Small intestine (tissue), 7 donors: ENCODE measurements at regions not wholly inside any gene's neighbourhood (a gene's known extent, or its start where the extent isn't known, plus 50 kb on each side); places are given as distances from the start of the nearest gene placed in this dataset.
A peak's percentile ranks its signal among the peaks of the same experiment; 100 is the strongest.

ENCODE experiments used
- DNase-seq, 2 donors: peaks; one replicate each; pipeline versions ENCODE4 v3.0.0 to v3.0.0-alpha.2; 2013
- FAIRE-seq: peaks from 2 replicates; lab custom pipeline; 2012; peaks lifted over from hg19 to GRCh38; lab: Jason Lieb, UNC
- H3K27ac ChIP-seq, 3 donors: one replicate each; pipeline ENCODE4 v1.5.1; 2013; ENCODE audit warnings: low read length in 2 of 3, mild to moderate bottlenecking in 2 of 3, control low read depth in 1 of 3, inconsistent platforms in 1 of 3, low read depth in 1 of 3, moderate library complexity in 1 of 3
- H3K27me3 ChIP-seq, 3 donors: one replicate each; pipeline ENCODE4 v1.6.1; 2013; ENCODE audit warnings: low read length in 3 of 3, inconsistent platforms in 1 of 3; ENCODE audit not compliant: control insufficient read depth in 3 of 3, insufficient read depth in 3 of 3
- H3K36me3 ChIP-seq, 3 donors: one replicate each; pipeline ENCODE4 v1.6.1; 2013; ENCODE audit warnings: low read length in 3 of 3, inconsistent platforms in 1 of 3, low read depth in 1 of 3, mild to moderate bottlenecking in 1 of 3, moderate library complexity in 1 of 3; ENCODE audit not compliant: control insufficient read depth in 3 of 3, insufficient read depth in 2 of 3
- H3K4me1 ChIP-seq, 3 donors: one replicate each; pipeline ENCODE4 v1.6.1; 2013; ENCODE audit warnings: low read length in 2 of 3, inconsistent platforms in 1 of 3, low read depth in 1 of 3, mild to moderate bottlenecking in 1 of 3, moderate library complexity in 1 of 3; ENCODE audit not compliant: control insufficient read depth in 3 of 3, insufficient read depth in 2 of 3
- H3K4me3 ChIP-seq, 3 donors: one replicate each; pipeline ENCODE4 v1.5.1; 2013; ENCODE audit warnings: low read length in 3 of 3, control low read depth in 1 of 3, inconsistent platforms in 1 of 3, low read depth in 1 of 3, mild to moderate bottlenecking in 1 of 3, moderate library complexity in 1 of 3
- H3K9me3 ChIP-seq, 2 donors: one replicate each; pipeline ENCODE4 v1.6.1; 2013; ENCODE audit warnings: low read depth in 1 of 2, low read length in 1 of 2; ENCODE audit not compliant: control insufficient read depth in 2 of 2, insufficient read depth in 1 of 2
- WGBS, 3 donors: extraction: QIAGEN DNeasy Blood & Tissue Kit; methylation state at CpG; one replicate each; pipeline ENCODE4 v1.1.7; 2013; 5-methylcytosine and 5-hydroxymethylcytosine counted together
- donor health status: healthy with polysubstance abuse.
- donor health status: control.
- donor health status: control.
- donor health status: Bipolar disorder and iron deficiency.
- donor health status: healthy.

GRCh38 chrX:39985551-39985950, 112.2 kb downstream of the BCOR start:
- Histone ChIP-seq H3K4me3 (no peak overlapping the region), H3K36me3 (no peaks in the 10 kb centered on the region), H3K27ac (no peak overlapping the region), H3K27me3 (no peaks in the 10 kb centered on the region), H3K4me1 (peaks cover 0 to 2% (median 0%) of the 10 kb centered on the region in 3 donors), H3K9me3 (no peaks in the 10 kb centered on the region)
- FAIRE-seq (no peak), DNase-seq (no peak)
- 40 to 73% (median 56%) methylated on average over 3 to 4 of the region's 4 CpGs for WGBS, 3 donors

DNA sequence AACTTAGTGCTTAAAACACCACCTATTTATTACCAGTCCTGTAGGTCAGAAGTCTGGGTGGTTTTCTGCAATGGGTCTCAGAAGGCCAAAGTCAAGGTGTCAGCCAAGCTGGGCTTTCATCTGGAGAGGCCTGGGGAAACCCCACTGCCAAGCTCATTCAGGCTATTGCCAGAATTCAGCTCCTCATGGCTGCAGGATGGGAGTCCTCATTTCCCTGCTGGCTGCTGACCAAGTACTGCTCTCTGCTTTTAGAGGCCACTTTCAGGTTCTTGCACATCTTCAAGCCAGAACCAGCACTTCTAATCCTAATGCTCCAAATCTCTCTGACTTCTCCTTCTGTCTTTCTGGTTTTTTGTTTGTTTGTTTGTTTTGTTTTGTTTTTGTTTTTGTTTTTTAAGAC, 109.3 kb downstream of the BCOR start:
- FAIRE-seq (no peak), DNase-seq (no peak)
- Histone ChIP-seq H3K4me1 (peaks cover 0 to 2% (median 0%) of the 10 kb centered on the region in 3 donors), H3K36me3 (no peaks in the 10 kb centered on the region), H3K27me3 (no peaks in the 10 kb centered on the region), H3K4me3 (no peak overlapping the region), H3K27ac (no peak overlapping the region), H3K9me3 (no peaks in the 10 kb centered on the region)

GRCh38 chrX:39990388-39990787, 107.4 kb downstream of the BCOR start:
- Histone ChIP-seq H3K4me1 (no peaks in the 10 kb centered on the region), H3K4me3 (no peak overlapping the region), H3K9me3 (no peaks in the 10 kb centered on the region), H3K27me3 (no peaks in the 10 kb centered on the region), H3K36me3 (no peaks in the 10 kb centered on the region), H3K27ac (no peak overlapping the region)
- no peak for DNase-seq
- FAIRE-seq: no peak
- WGBS, 3 donors: 30 to 41% (median 35%) methylated on average over 2 of the region's 2 CpGs

DNA sequence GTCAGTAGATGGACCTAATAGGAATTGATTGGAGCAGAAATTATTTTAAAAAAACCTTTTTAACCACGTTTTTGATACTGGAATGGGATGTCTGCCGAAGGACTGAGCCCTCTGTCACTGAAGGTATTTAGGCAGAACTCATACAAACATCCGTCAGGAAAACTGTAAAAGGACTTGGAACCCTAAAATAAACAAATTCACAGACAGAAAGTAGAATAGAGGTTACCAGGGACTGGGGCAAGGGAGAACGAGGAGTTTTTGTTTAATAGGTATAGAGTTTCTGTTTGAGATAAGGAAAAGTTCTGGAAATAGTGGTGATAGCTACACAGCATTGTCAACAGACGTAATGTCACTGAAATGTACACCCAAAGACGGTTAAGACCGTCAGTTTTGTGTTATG, 105.5 kb downstream of the BCOR start:
- H3K27me3 ChIP-seq: no peaks in the 10 kb centered on the region
- H3K9me3 ChIP-seq: no peaks in the 10 kb centered on the region
- no peak overlapping the region for H3K27ac ChIP-seq
- no peak for DNase-seq
- no peaks in the 10 kb centered on the region for H3K4me1 ChIP-seq
- H3K36me3 ChIP-seq: no peaks in the 10 kb centered on the region
- WGBS, 3 donors: 66 to 76% (median 73%) methylated on average over 7 of the region's 7 CpGs
- H3K4me3 ChIP-seq: no peak overlapping the region
- FAIRE-seq: no peak

GRCh38 chrX:39995457-39995856, 102.3 kb downstream of the BCOR start:
- no peak for FAIRE-seq
- WGBS, 3 donors: 87 to 96% (median 92%) methylated on average over 9 of the region's 9 CpGs

DNA sequence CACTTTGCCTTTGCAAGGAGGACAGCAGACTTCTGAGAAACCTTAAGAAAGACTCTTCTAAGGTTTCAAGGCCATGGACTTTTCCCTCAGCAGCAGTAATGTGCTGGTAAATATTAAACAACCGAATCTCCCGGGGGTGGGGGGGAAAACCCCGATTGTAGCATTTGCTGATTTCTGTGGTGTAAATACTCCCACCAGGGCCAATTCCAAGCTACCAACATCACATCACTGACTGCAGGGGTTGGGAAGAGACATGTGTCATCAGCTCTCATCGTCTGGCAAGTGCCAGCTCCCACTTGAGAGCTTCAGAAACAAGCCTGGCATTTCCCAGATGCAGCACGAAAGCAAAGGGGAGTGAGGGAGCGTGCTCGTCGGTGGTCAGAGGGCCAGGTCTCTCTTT, 101.2 kb downstream of the BCOR start:
- Histone ChIP-seq H3K4me1 (no peaks in the 10 kb centered on the region), H3K27ac (no peak overlapping the region), H3K27me3 (no peaks in the 10 kb centered on the region), H3K9me3 (no peaks in the 10 kb centered on the region), H3K36me3 (no peaks in the 10 kb centered on the region), H3K4me3 (no peak overlapping the region)
- DNase-seq (peak in 1 of 2 donors; percentile 43), FAIRE-seq (no peak)
- WGBS, 3 donors: 52 to 67% (median 56%) methylated on average over 8 of the region's 8 CpGs

More at GRCh38 chrX:39995457-39995856, 102.3 kb downstream of the BCOR start:
- H3K4me1 ChIP-seq: no peaks in the 10 kb centered on the region
- no peak overlapping the region for H3K27ac ChIP-seq
- H3K4me3 ChIP-seq: no peak overlapping the region
- no peaks in the 10 kb centered on the region for H3K27me3 ChIP-seq
- H3K9me3 ChIP-seq: no peaks in the 10 kb centered on the region
- DNase-seq: no peak
- H3K36me3 ChIP-seq: no peaks in the 10 kb centered on the region

DNA sequence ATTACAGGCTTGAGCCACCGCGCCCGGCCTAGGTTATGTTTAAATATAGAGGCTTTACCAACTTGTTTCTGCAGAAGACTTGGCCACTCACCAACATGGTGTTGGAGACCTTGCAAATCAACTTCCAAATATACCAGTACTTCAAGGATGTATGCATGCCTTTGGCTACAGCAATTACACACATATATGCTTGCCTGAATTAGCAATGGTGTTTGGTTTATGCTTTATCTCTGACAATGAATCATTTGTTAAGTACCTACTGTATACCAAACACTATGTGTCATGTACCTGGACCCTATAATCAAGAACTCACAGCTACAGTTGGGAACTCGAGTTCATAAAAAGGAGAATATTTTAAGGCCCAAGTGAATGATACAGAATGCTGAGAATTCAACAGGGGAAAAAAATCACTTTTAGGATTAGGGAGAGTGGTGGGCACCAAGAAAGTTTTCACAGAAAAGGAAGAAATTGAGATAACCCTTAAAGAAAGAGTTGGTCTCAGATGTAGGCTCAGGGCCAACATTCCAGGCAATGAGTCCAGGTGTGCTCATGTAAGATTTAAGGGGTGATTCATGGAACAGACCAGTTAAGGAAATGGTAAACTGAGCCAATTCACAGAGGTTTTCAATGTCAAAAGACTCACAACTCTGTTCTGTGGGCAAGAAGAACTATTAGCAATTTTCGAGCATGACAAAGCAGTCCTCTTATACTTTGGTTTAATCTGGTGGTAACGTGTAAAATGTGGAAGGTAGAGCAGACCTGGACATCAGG, 98.9 kb downstream of the BCOR start:
- no peak overlapping the region for H3K27ac ChIP-seq
- H3K36me3 ChIP-seq: no peaks in the 10 kb centered on the region
- H3K4me1 ChIP-seq: peaks cover 0 to 13% (median 0%) of the 10 kb centered on the region in 3 donors
- 88 to 95% (median 94%) methylated on average over 5 to 6 of the region's 6 CpGs for WGBS, 3 donors
- DNase-seq (no peak), FAIRE-seq (no peak)
- H3K27me3 ChIP-seq: peaks cover 0 to 2% (median 0%) of the 10 kb centered on the region in 3 donors
- no peaks in the 10 kb centered on the region for H3K9me3 ChIP-seq
- H3K4me3 ChIP-seq: no peak overlapping the region
